ENCODE measurements at regions not wholly inside any gene's neighbourhood (a gene's known extent, or its start where the extent isn't known, plus 50 kb on each side); places are given as distances from the start of the nearest gene placed in this dataset.

DNA sequence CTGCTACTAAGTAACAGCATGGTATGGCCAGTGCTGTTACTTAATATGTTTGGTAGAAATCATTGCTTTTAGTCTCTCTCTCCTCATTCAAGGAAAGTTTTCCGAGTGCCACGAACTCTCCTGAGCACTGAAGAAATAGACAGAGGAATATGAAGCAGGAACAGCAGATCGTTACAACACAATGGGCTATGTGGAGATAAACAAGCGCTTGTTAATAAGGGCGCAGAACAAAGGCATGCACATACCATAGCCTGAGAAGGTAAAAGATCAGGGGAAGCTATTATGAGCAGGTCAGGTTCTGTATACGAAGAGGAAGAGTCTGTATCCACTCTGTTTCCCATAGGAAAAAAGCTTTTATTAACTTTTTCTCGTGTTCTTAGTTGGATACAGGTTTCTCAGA lies 156.2 kb upstream of the CPNE8 start:
- Histone ChIP-seq H3K36me3 (ENCODE audit: control insufficient read depth in 2 of 2, extremely low read depth in 1 of 2, insufficient read depth in 2 of 2, low read length in 2 of 2) (no peaks in the 10 kb centered on the region), H3K4me3 (ENCODE audit: control insufficient read depth in 2 of 3, extremely low read depth in 1 of 3, insufficient read depth in 2 of 3, low read depth in 1 of 3, low read length in 3 of 3) (no peak overlapping the region), H3K4me1 (ENCODE audit: control insufficient read depth, extremely low read depth, insufficient read depth, low read length) (no peaks in the 10 kb centered on the region), H4K20me1 (ENCODE audit: control insufficient read depth, extremely low read depth, insufficient read depth, low read length) (no peaks in the 10 kb centered on the region), H3K27me3 (ENCODE audit: control insufficient read depth, extremely low read depth, insufficient read depth, low read length) (no peaks in the 10 kb centered on the region), H3K27ac (ENCODE audit: control insufficient read depth, insufficient read depth, low read length) (no peak overlapping the region), H3K9ac (ENCODE audit: control insufficient read depth, extremely low read depth, insufficient read depth, low read length) (no peak overlapping the region), H3K9me1 (ENCODE audit: control insufficient read depth, extremely low read depth, insufficient read depth, low read length) (no peaks in the 10 kb centered on the region), H3K9me3 (ENCODE audit: control insufficient read depth, low read depth, low read length) (no peaks in the 10 kb centered on the region), H3K4me2 (ENCODE audit: control insufficient read depth, extremely low read depth, insufficient read depth, low read depth, low read length) (no peak overlapping the region), H2AFZ (ENCODE audit: control insufficient read depth, low read length) (no peak overlapping the region), H3K79me2 (ENCODE audit: control insufficient read depth, insufficient read depth, low read length) (no peaks in the 10 kb centered on the region)
- dilution Hi-C loops (cut with MboI; ENCODE audit: extremely low pct_ligation_motif_present, low sequenced_read_pairs): loop anchor here (25.0 kb wide), 1 partner anchor 124 kb away; no protein-coding TSS in a partner anchor
- FAIRE-seq: no peak
- TF ChIP-seq CTCF (optimal IDR thresholded peaks at IDR 0.05 in 1 of 3, IDR thresholded peaks at IDR 0.05 in 1 of 3, conservative IDR thresholded peaks at IDR 0.05 in 1 of 3; ENCODE audit: extremely low read depth in 1 of 3, insufficient read depth in 2 of 3, low read length in 3 of 3): no peak
- no peak for TF ChIP-seq EZH2 (IDR thresholded peaks at IDR 0.05; ENCODE audit: low read length)
- DNase-seq (ENCODE audit: low read depth, low spot score): no peak

- no peaks in the 10 kb centered on the region for H3K27me3 ChIP-seq (ENCODE audit: control insufficient read depth, extremely low read depth, insufficient read depth, low read length)
- H4K20me1 ChIP-seq (ENCODE audit: control insufficient read depth, extremely low read depth, insufficient read depth, low read length): no peaks in the 10 kb centered on the region
- H3K4me1 ChIP-seq (ENCODE audit: control insufficient read depth, extremely low read depth, insufficient read depth, low read length): no peaks in the 10 kb centered on the region
- H3K36me3 ChIP-seq (ENCODE audit: control insufficient read depth in 2 of 2, extremely low read depth in 1 of 2, insufficient read depth in 2 of 2, low read length in 2 of 2): no peaks in the 10 kb centered on the region
- H3K79me2 ChIP-seq (ENCODE audit: control insufficient read depth, insufficient read depth, low read length): no peaks in the 10 kb centered on the region
- TF ChIP-seq EZH2 (IDR thresholded peaks at IDR 0.05; ENCODE audit: low read length) (no peak), CTCF (optimal IDR thresholded peaks at IDR 0.05 in 1 of 3, IDR thresholded peaks at IDR 0.05 in 1 of 3, conservative IDR thresholded peaks at IDR 0.05 in 1 of 3; ENCODE audit: extremely low read depth in 1 of 3, insufficient read depth in 2 of 3, low read length in 3 of 3) (no peak)
- H2AFZ ChIP-seq (ENCODE audit: control insufficient read depth, low read length): no peak overlapping the region
- no peak overlapping the region for H3K4me2 ChIP-seq (ENCODE audit: control insufficient read depth, extremely low read depth, insufficient read depth, low read depth, low read length)
- H3K9me3 ChIP-seq (ENCODE audit: control insufficient read depth, low read depth, low read length): no peaks in the 10 kb centered on the region
- H3K27ac ChIP-seq (ENCODE audit: control insufficient read depth, insufficient read depth, low read length): no peak overlapping the region
- H3K4me3 ChIP-seq (ENCODE audit: control insufficient read depth in 2 of 3, extremely low read depth in 1 of 3, insufficient read depth in 2 of 3, low read depth in 1 of 3, low read length in 3 of 3): no peak overlapping the region
- no peak overlapping the region for H3K9ac ChIP-seq (ENCODE audit: control insufficient read depth, extremely low read depth, insufficient read depth, low read length)
- no peak for FAIRE-seq
- DNase-seq (ENCODE audit: low read depth, low spot score): no peak
- no peaks in the 10 kb centered on the region for H3K9me1 ChIP-seq (ENCODE audit: control insufficient read depth, extremely low read depth, insufficient read depth, low read length)
- dilution Hi-C loops (cut with MboI; ENCODE audit: extremely low pct_ligation_motif_present, low sequenced_read_pairs): no loop called here
These were observed 143.0 kb upstream of the CPNE8 start for GRCh38 chr12:39048395-39048794.

Measured in keratinocyte (primary cell).